ENCODE measurements at regions not wholly inside any gene's neighbourhood (a gene's known extent, or its start where the extent isn't known, plus 50 kb on each side); places are given as distances from the start of the nearest gene placed in this dataset.

- intact Hi-C loops (cut with micrococcal nuclease), result no loop called here
- Histone ChIP-seq H3K27me3 (replicated peaks in 1 of 4; ENCODE audit: control extremely low read depth in 1 of 4, control insufficient read depth in 3 of 4, insufficient read depth in 4 of 4, low read length in 3 of 4) (no peaks in the 10 kb centered on the region), H3K4me1 (ENCODE audit: control insufficient read depth in 2 of 2, insufficient read depth in 2 of 2, low read length in 2 of 2) (no peaks in the 10 kb centered on the region), H2AFZ (ENCODE audit: insufficient read depth, low read depth, low read length, poor library complexity, severe bottlenecking) (no peak overlapping the region), H4K20me1 (ENCODE audit: control insufficient read depth, insufficient read depth, low read length, poor library complexity, severe bottlenecking) (no peaks in the 10 kb centered on the region), H3K27ac (ENCODE audit: low read length in 2 of 2) (no peak overlapping the region), H3K9me3 (ENCODE audit: control extremely low read depth in 1 of 3, control insufficient read depth in 2 of 3, insufficient read depth in 1 of 3, low read length in 2 of 3) (peaks cover 0 to 15% (median 0%) of the 10 kb centered on the region in 3 donors), H3K79me2 (ENCODE audit: control insufficient read depth, insufficient read depth, low read length) (no peaks in the 10 kb centered on the region), H3K4me3 (ENCODE audit: control extremely low read depth in 1 of 5, extremely low read depth in 1 of 5, insufficient read depth in 1 of 5, low read depth in 2 of 5, low read length in 4 of 5) (no peak overlapping the region), H3K9ac (ENCODE audit: low read length) (no peak overlapping the region), H3K4me2 (replicated peaks; ENCODE audit: low read depth, low read length, poor library complexity, severe bottlenecking) (no peak overlapping the region), H3K36me3 (replicated peaks in 1 of 2; ENCODE audit: control extremely low read depth in 1 of 2, control insufficient read depth in 1 of 2, extremely low read depth in 1 of 2, insufficient read depth in 2 of 2, low read length in 1 of 2) (no peaks in the 10 kb centered on the region)
- DNase-seq (no peak), ATAC-seq (ENCODE audit: low read depth) (no peak)
- Mint-ChIP-seq H3K4me1 (no peaks in the 10 kb centered on the region), H3K9me3 (ENCODE audit: insufficient read depth) (no peaks in the 10 kb centered on the region), H3K4me3 (no peak overlapping the region), H3K27ac (no peak overlapping the region), H3K27me3 (no peaks in the 10 kb centered on the region)
- 94% methylated on average over 8 of the region's 8 CpGs for WGBS (ENCODE audit: insufficient coverage)
- TF ChIP-seq CTCF (IDR thresholded peaks at IDR 0.05) (no peak), EZH2 (IDR thresholded peaks at IDR 0.05; ENCODE audit: borderline replicate concordance, insufficient read depth, low read depth, low read length, poor library complexity, severe bottlenecking) (no peak)
- ChIA-PET POLR2A (no interaction called here), CTCF (no interaction called here)
These were observed 709.3 kb downstream of the PCDH18 start for GRCh38 chr4:136823020-136823419.

GRCh38 chr4:136818811-136819330 is 713.4 kb downstream of the PCDH18 start:
- CTCF ChIA-PET, result no interaction called here
- no peak overlapping the region for H3K9ac ChIP-seq (ENCODE audit: low read length)

More at GRCh38 chr4:136818811-136819330, 713.4 kb downstream of the PCDH18 start:
- Histone ChIP-seq H3K79me2 (ENCODE audit: control insufficient read depth, insufficient read depth, low read length) (no peaks in the 10 kb centered on the region), H3K4me1 (ENCODE audit: control insufficient read depth in 2 of 2, insufficient read depth in 2 of 2, low read length in 2 of 2) (no peaks in the 10 kb centered on the region), H3K9me3 (ENCODE audit: control extremely low read depth in 1 of 3, control insufficient read depth in 2 of 3, insufficient read depth in 1 of 3, low read length in 2 of 3) (peaks cover 0 to 11% (median 0%) of the 10 kb centered on the region in 3 donors), H3K27me3 (replicated peaks in 1 of 4; ENCODE audit: control extremely low read depth in 1 of 4, control insufficient read depth in 3 of 4, insufficient read depth in 4 of 4, low read length in 3 of 4) (no peaks in the 10 kb centered on the region), H3K4me3 (ENCODE audit: control extremely low read depth in 1 of 5, extremely low read depth in 1 of 5, insufficient read depth in 1 of 5, low read depth in 2 of 5, low read length in 4 of 5) (no peak overlapping the region), H4K20me1 (ENCODE audit: control insufficient read depth, insufficient read depth, low read length, poor library complexity, severe bottlenecking) (no peaks in the 10 kb centered on the region), H3K36me3 (replicated peaks in 1 of 2; ENCODE audit: control extremely low read depth in 1 of 2, control insufficient read depth in 1 of 2, extremely low read depth in 1 of 2, insufficient read depth in 2 of 2, low read length in 1 of 2) (no peaks in the 10 kb centered on the region), H3K27ac (ENCODE audit: low read length in 2 of 2) (no peak overlapping the region), H2AFZ (ENCODE audit: insufficient read depth, low read depth, low read length, poor library complexity, severe bottlenecking) (no peak overlapping the region), H3K4me2 (replicated peaks; ENCODE audit: low read depth, low read length, poor library complexity, severe bottlenecking) (no peak overlapping the region)
- no CpG with 5 or more reads among the region's 1 CpG for WGBS (ENCODE audit: insufficient coverage)
- no peaks in the 10 kb centered on the region for H3K27me3 Mint-ChIP-seq
- intact Hi-C loops (cut with micrococcal nuclease), result no loop called here
- no peak for ATAC-seq (ENCODE audit: low read depth)
- no peak for DNase-seq
- POLR2A ChIA-PET, result no interaction called here
- TF ChIP-seq EZH2 (IDR thresholded peaks at IDR 0.05; ENCODE audit: borderline replicate concordance, insufficient read depth, low read depth, low read length, poor library complexity, severe bottlenecking) (no peak), CTCF (IDR thresholded peaks at IDR 0.05) (no peak)
- H3K9me3 Mint-ChIP-seq (ENCODE audit: insufficient read depth), result no peaks in the 10 kb centered on the region
- H3K4me1 Mint-ChIP-seq, result no peaks in the 10 kb centered on the region
- H3K4me3 Mint-ChIP-seq, result no peak overlapping the region
- H3K27ac Mint-ChIP-seq, result no peak overlapping the region
